Activated T-helper 1 cell treated with Interleukin-2 at 50 U/mL for 16 hours (primary cell): ENCODE measurements at regions not wholly inside any gene's neighbourhood (a gene's known extent, or its start where the extent isn't known, plus 50 kb on each side); places are given as distances from the start of the nearest gene placed in this dataset.

Experiments used
- DNase-seq: peaks from one replicate; pipeline ENCODE4 v3.0.0-alpha.2; 2020; ENCODE audit warnings: low read depth

GRCh38 chr5:19369048-19369447, 619.0 kb downstream of the CDH18 start:
- no peak for DNase-seq

GRCh38 chr5:19369561-19369960, 618.4 kb downstream of the CDH18 start:
- no peak for DNase-seq

- DNase-seq = no peak
These were observed 617.2 kb downstream of the CDH18 start for GRCh38 chr5:19370655-19371386.

GRCh38 chr5:19388391-19388790, 599.6 kb downstream of the CDH18 start:
- DNase-seq = no peak

- DNase-seq = no peak
These were observed 587.0 kb downstream of the CDH18 start for GRCh38 chr5:19401032-19401431.

- DNase-seq = no peak
These were observed 581.2 kb downstream of the CDH18 start for GRCh38 chr5:19406576-19407365.

- no peak for DNase-seq
These were observed 579.9 kb downstream of the CDH18 start for GRCh38 chr5:19408149-19408548.

- no peak for DNase-seq
These were observed 576.1 kb downstream of the CDH18 start for GRCh38 chr5:19411936-19412335.
